HepG2 (cell line): ENCODE measurements at regions not wholly inside any gene's neighbourhood (a gene's known extent, or its start where the extent isn't known, plus 50 kb on each side); places are given as distances from the start of the nearest gene placed in this dataset.

Source experiments
- ATAC-seq: fragments of 200-7000 bp; cut with Tn5 transposase; 3 replicates; pipeline ENCODE4 v1.9.1; 2020; ENCODE audit warnings: mild to moderate bottlenecking, moderate library complexity
- BruUV-seq: library from RNA; stranded (reverse); fragments of 400-500 nt; replicated peaks from 2 replicates; lab custom pipeline; 2021; lab: Mats Ljungman, UMichigan
- CTCF ChIA-PET: fragments of 300-600 bp; formaldehyde crosslinking; extraction: SDS; loops from one replicate; lab custom pipeline; 2021; ENCODE audit warnings: low total read pairs, inconsistent platforms, low intra/inter-chr PET ratio; lab: Yijun Ruan, JAX
- POLR2A ChIA-PET: fragments of 350-600 bp; sonication (Branson Sonifier 250); formaldehyde crosslinking; loops from one replicate; lab custom pipeline; 2020; ENCODE audit warnings: antibody characterized with exemption, inconsistent platforms; lab: Yijun Ruan, JAX
- DNase-seq: peaks from one replicate; pipeline ENCODE4 v3.0.0-alpha.2; 2015; ENCODE audit warnings: low spot score
- FAIRE-seq: peaks from 3 replicates; lab custom pipeline; 2011; peaks lifted over from hg19 to GRCh38; lab: Jason Lieb, UNC
- H2AFZ ChIP-seq: one replicate; pipeline ENCODE4 v1.6.1; 2011; ENCODE audit warnings: low read length, inconsistent platforms
- H3K27ac ChIP-seq: fragments of 300-600 bp; 3 replicates; pipeline ENCODE4 v1.8.0; 2011; ENCODE audit warnings: mixed run types, mild to moderate bottlenecking, mixed read lengths, low read length, inconsistent platforms; ENCODE audit not compliant: insufficient read depth; ENCODE audit errors: extremely low read length
- H3K27me3 ChIP-seq, 2 experiments: fragments of 200-600 bp in 1 of 2; 2 replicates in 1 of 2; 3 replicates in 1 of 2; pipeline versions ENCODE4 v1.6.0 to v1.8.0; 2011; ENCODE audit warnings: low read length in 2 of 2, mild to moderate bottlenecking in 2 of 2, moderate library complexity in 2 of 2, inconsistent platforms in 1 of 2; ENCODE audit not compliant: insufficient read depth in 2 of 2, control insufficient read depth in 1 of 2
- H3K36me3 ChIP-seq, 2 experiments: fragments of 200-600 bp in 1 of 2; replicated peaks in 1 of 2; 2 replicates in 1 of 2; 3 replicates in 1 of 2; pipeline versions ENCODE4 v1.5.1 to v1.8.0; 2011; ENCODE audit warnings: low read length in 2 of 2, inconsistent platforms in 1 of 2; ENCODE audit not compliant: insufficient read depth in 2 of 2, control insufficient read depth in 1 of 2
- H3K4me1 ChIP-seq: 2 replicates; pipeline ENCODE4 v1.5.1; 2012; ENCODE audit warnings: low read length, inconsistent platforms; ENCODE audit not compliant: insufficient read depth
- H3K4me2 ChIP-seq: 2 replicates; pipeline ENCODE4 v1.6.0; 2011; ENCODE audit warnings: low read depth, low read length, inconsistent platforms
- H3K4me3 ChIP-seq, 3 experiments: fragments of 200-600 bp in 1 of 3; sonication (generic), shearing (Covaris generic) in 1 of 3; replicated peaks in 1 of 3; 2 replicates each; pipeline ENCODE4 v1.5.1; 2011 to 2016; ENCODE audit warnings: low read length in 3 of 3, inconsistent platforms in 2 of 3, low read depth in 2 of 3, mild to moderate bottlenecking in 2 of 3, control low read depth in 1 of 3, mixed read lengths in 1 of 3; ENCODE audit not compliant: insufficient read depth in 1 of 3
- H3K79me2 ChIP-seq: one replicate; pipeline ENCODE4 v1.6.1; 2011; ENCODE audit warnings: low read length, inconsistent platforms; ENCODE audit not compliant: insufficient read depth
- H3K9ac ChIP-seq: 2 replicates; pipeline ENCODE4 v1.6.0; 2011; ENCODE audit warnings: mild to moderate bottlenecking, low read depth, low read length, inconsistent platforms; ENCODE audit not compliant: insufficient read depth
- H3K9me3 ChIP-seq: 2 replicates; pipeline ENCODE4 v1.5.1; 2012; ENCODE audit warnings: mild to moderate bottlenecking, low read length
- H4K20me1 ChIP-seq: 2 replicates; pipeline ENCODE4 v1.6.0; 2011; ENCODE audit warnings: inconsistent platforms, mild to moderate bottlenecking, low read length, moderate library complexity; ENCODE audit not compliant: insufficient read depth
- CBX5 ChIP-seq: sonication (generic); formaldehyde crosslinking; IDR thresholded peaks from 2 replicates; pipeline ENCODE4 v1.4.0; 2020; ENCODE audit warnings: missing genetic modification reagents, borderline replicate concordance
- CREB1 ChIP-seq, 2 experiments: fragments of 450-650 bp in 1 of 2; IDR thresholded peaks; 2 replicates each; pipeline ENCODE4 v1.6.1; 2016 to 2017; ENCODE audit warnings: control low read depth in 1 of 2, mild to moderate bottlenecking in 1 of 2, missing compliant biosample characterization in 1 of 2, missing genetic modification characterization in 1 of 2
- ELF4 ChIP-seq: sonication (generic); formaldehyde crosslinking; IDR thresholded peaks from 2 replicates; pipeline ENCODE4 v1.5.0; 2020; ENCODE audit warnings: missing genetic modification reagents, mild to moderate bottlenecking, moderate library complexity, borderline replicate concordance
- ETV6 ChIP-seq: sonication (generic); formaldehyde crosslinking; conservative IDR thresholded peaks from 2 replicates; pipeline ENCODE4 v1.4.0; 2020; ENCODE audit warnings: missing genetic modification reagents
- KDM2A ChIP-seq: sonication (generic); formaldehyde crosslinking; IDR thresholded peaks from 2 replicates; pipeline ENCODE4 v1.4.0; 2020; ENCODE audit warnings: low read depth, missing genetic modification reagents, borderline replicate concordance
- NFYC ChIP-seq: IDR thresholded peaks from 2 replicates; pipeline ENCODE4 v1.6.1; 2016; ENCODE audit warnings: missing genetic modification reagents, missing compliant biosample characterization
- TEAD2 ChIP-seq: sonication (generic); formaldehyde crosslinking; IDR thresholded peaks from 2 replicates; pipeline ENCODE4 v1.9.0; 2021; ENCODE audit warnings: missing genetic modification reagents
- ZNF264 ChIP-seq: sonication (generic); formaldehyde crosslinking; IDR thresholded peaks from 2 replicates; pipeline ENCODE4 v1.4.0; 2020; ENCODE audit warnings: missing genetic modification reagents
- ZNF331 ChIP-seq: sonication (generic); formaldehyde crosslinking; IDR thresholded peaks from 2 replicates; pipeline ENCODE4 v1.4.0; 2020; ENCODE audit warnings: missing genetic modification reagents
- ZNF563 ChIP-seq: sonication (generic); formaldehyde crosslinking; IDR thresholded peaks from 2 replicates; pipeline ENCODE4 v1.8.0; 2022; ENCODE audit warnings: mild to moderate bottlenecking, moderate library complexity, missing genetic modification reagents
- ZNF598 ChIP-seq: sonication (generic); formaldehyde crosslinking; IDR thresholded peaks from 2 replicates; pipeline ENCODE4 v1.5.1; 2020; ENCODE audit warnings: mild to moderate bottlenecking, missing genetic modification reagents, borderline replicate concordance
- ZNF766 ChIP-seq: sonication (generic); formaldehyde crosslinking; IDR thresholded peaks from 2 replicates; pipeline ENCODE4 v1.5.0; 2020; ENCODE audit warnings: missing genetic modification reagents, borderline replicate concordance
- ZSCAN12 ChIP-seq: sonication (generic); formaldehyde crosslinking; IDR thresholded peaks from 2 replicates; pipeline ENCODE4 v1.9.0; 2021; ENCODE audit warnings: mild to moderate bottlenecking, missing genetic modification reagents
- WGBS: methylation state at CpG from one replicate; pipeline ENCODE4 v1.1.6; 2017; ENCODE audit warnings: low lambda C conversion rate; 5-methylcytosine and 5-hydroxymethylcytosine counted together
- in situ Hi-C: cut with HindIII; loops from 2 replicates; pipeline ENCODE4 v1.10.0; 2017; ENCODE audit warnings: low pct_unique_long_range_greater_than_20kb; ENCODE audit not compliant: extremely low pct_ligation_motif_present
- intact Hi-C: fragments of 100-400 bp; cut with micrococcal nuclease; formaldehyde crosslinking; loops from one replicate; pipeline ENCODE4 v1.10.0; 2022; ENCODE audit not compliant: unreplicated experiment
- TF ChIP-seq, protein P1 (sequence below): sonication (generic); formaldehyde crosslinking; IDR thresholded peaks from 2 replicates; pipeline ENCODE4 v1.5.0; 2020; ENCODE audit warnings: mild to moderate bottlenecking, missing genetic modification reagents
- TF ChIP-seq, protein P2 (sequence below): sonication (generic); formaldehyde crosslinking; IDR thresholded peaks from 2 replicates; pipeline ENCODE4 v1.4.0; 2020; ENCODE audit warnings: missing genetic modification reagents

DNA sequence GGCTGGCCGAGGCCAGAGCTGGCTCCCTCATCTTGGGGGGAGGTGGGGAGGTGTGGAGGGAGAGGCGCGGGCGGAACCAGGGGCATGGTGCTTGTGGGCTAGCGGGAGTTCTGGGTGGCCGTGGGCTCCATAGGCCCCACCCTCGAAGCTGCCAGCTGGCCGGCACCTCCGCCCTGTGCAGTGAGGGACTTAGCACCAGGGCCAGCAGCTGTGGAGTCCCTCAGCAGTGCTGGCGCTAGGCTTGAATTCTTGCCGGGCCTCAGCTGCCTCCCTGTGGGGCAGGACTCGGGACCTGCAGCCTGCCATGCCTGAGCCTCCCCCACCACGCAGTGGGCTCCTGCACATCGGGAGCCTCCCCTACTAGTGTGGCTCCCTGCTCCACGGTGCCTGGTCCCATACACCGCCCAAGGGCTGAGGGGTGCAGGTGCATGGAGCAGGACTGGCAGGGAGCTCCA is 603.3 kb downstream of the PCDH18 start:
- no peak for DNase-seq
- in situ Hi-C loops, result no loop called here
- Histone ChIP-seq H3K4me1 (no peaks in the 10 kb centered on the region), H3K79me2 (no peaks in the 10 kb centered on the region), H3K36me3 (no peaks in the 10 kb centered on the region), H3K27ac (no peak overlapping the region)
- no peak for FAIRE-seq
- TF ChIP-seq ZNF563 (CRISPR knock-in tag), result no peak
- TF ChIP-seq ZSCAN12 (CRISPR knock-in tag), result no peak
- no peak for TF ChIP-seq ETV6
- TF ChIP-seq NFYC (CRISPR knock-in tag), result no peak
- TF ChIP-seq, all 625 proteins: peak for 0
- no peak overlapping the region for H3K4me3 ChIP-seq
- no peaks in the 10 kb centered on the region for H3K9me3 ChIP-seq
- ATAC-seq, result no peak
- 13% methylated on average over 3 of the region's 16 CpGs for WGBS
- H3K9ac ChIP-seq, result no peak overlapping the region
- POLR2A ChIA-PET, result no interaction called here
- H4K20me1 ChIP-seq, result no peaks in the 10 kb centered on the region
- BruUV-seq, result no TSS peak
- intact Hi-C loops, result loop anchor here (10.0 kb wide), 1 partner anchor 1996 kb away; no protein-coding TSS in a partner anchor
- no peak overlapping the region for H3K4me2 ChIP-seq
- CTCF ChIA-PET, result no interaction called here
- H2AFZ ChIP-seq, result no peak overlapping the region
- H3K27me3 ChIP-seq, result no peaks in the 10 kb centered on the region

DNA sequence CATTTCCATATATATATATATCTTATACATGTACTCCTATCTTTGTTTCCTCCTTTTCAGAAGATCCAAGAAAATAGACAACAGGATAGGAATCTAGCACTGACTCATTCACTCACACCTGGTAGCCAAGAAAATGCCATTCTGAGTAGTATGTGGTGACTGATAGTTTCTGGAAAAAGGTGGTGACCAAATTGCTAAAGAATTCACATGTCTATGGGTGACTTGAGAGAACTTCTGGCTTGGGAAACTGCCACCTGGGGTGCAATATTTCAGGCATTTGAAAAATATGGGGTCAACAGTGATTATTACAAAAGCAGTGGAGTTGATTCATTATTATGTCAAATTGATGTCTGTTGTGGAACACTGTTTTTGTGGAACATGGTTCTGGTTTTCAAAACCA is 605.1 kb downstream of the PCDH18 start:
- no peak for FAIRE-seq
- Histone ChIP-seq H3K9me3 (no peaks in the 10 kb centered on the region), H2AFZ (no peak overlapping the region), H3K4me3 (no peak overlapping the region), H3K9ac (no peak overlapping the region), H4K20me1 (no peaks in the 10 kb centered on the region), H3K4me2 (no peak overlapping the region), H3K79me2 (no peaks in the 10 kb centered on the region), H3K4me1 (no peaks in the 10 kb centered on the region), H3K36me3 (no peaks in the 10 kb centered on the region), H3K27me3 (no peaks in the 10 kb centered on the region), H3K27ac (no peak overlapping the region)
- in situ Hi-C loops (no loop called here), intact Hi-C loops (loop anchor here (10.0 kb wide), 1 partner anchor 1998 kb away; no protein-coding TSS in a partner anchor)
- DNase-seq, result no peak
- no peak for ATAC-seq
- BruUV-seq, result no TSS peak
- POLR2A ChIA-PET, result no interaction called here
- CTCF ChIA-PET, result no interaction called here
- TF ChIP-seq, protein P1, sequence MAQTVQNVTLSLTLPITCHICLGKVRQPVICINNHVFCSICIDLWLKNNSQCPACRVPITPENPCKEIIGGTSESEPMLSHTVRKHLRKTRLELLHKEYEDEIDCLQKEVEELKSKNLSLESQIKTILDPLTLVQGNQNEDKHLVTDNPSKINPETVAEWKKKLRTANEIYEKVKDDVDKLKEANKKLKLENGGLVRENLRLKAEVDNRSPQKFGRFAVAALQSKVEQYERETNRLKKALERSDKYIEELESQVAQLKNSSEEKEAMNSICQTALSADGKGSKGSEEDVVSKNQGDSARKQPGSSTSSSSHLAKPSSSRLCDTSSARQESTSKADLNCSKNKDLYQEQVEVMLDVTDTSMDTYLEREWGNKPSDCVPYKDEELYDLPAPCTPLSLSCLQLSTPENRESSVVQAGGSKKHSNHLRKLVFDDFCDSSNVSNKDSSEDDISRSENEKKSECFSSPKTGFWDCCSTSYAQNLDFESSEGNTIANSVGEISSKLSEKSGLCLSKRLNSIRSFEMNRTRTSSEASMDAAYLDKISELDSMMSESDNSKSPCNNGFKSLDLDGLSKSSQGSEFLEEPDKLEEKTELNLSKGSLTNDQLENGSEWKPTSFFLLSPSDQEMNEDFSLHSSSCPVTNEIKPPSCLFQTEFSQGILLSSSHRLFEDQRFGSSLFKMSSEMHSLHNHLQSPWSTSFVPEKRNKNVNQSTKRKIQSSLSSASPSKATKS (CRISPR knock-in tag), result no peak
- TF ChIP-seq ELF4 (no peak), ZNF331 (no peak), ZNF598 (CRISPR knock-in tag) (no peak), CREB1 (IDR thresholded peaks at IDR 0.05) (no peak), CREB1 (CRISPR knock-in tag; IDR thresholded peaks at IDR 0.05) (no peak), ZNF264 (CRISPR knock-in tag) (no peak), ZNF766 (no peak), CBX5 (CRISPR knock-in tag) (no peak), TEAD2 (CRISPR knock-in tag) (no peak), KDM2A (CRISPR knock-in tag) (no peak)
- TF ChIP-seq, protein P2, sequence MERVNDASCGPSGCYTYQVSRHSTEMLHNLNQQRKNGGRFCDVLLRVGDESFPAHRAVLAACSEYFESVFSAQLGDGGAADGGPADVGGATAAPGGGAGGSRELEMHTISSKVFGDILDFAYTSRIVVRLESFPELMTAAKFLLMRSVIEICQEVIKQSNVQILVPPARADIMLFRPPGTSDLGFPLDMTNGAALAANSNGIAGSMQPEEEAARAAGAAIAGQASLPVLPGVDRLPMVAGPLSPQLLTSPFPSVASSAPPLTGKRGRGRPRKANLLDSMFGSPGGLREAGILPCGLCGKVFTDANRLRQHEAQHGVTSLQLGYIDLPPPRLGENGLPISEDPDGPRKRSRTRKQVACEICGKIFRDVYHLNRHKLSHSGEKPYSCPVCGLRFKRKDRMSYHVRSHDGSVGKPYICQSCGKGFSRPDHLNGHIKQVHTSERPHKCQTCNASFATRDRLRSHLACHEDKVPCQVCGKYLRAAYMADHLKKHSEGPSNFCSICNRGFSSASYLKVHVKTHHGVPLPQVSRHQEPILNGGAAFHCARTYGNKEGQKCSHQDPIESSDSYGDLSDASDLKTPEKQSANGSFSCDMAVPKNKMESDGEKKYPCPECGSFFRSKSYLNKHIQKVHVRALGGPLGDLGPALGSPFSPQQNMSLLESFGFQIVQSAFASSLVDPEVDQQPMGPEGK (CRISPR knock-in tag), result no peak
